ENCODE measurements at regions not wholly inside any gene's neighbourhood (a gene's known extent, or its start where the extent isn't known, plus 50 kb on each side); places are given as distances from the start of the nearest gene placed in this dataset.

DNA sequence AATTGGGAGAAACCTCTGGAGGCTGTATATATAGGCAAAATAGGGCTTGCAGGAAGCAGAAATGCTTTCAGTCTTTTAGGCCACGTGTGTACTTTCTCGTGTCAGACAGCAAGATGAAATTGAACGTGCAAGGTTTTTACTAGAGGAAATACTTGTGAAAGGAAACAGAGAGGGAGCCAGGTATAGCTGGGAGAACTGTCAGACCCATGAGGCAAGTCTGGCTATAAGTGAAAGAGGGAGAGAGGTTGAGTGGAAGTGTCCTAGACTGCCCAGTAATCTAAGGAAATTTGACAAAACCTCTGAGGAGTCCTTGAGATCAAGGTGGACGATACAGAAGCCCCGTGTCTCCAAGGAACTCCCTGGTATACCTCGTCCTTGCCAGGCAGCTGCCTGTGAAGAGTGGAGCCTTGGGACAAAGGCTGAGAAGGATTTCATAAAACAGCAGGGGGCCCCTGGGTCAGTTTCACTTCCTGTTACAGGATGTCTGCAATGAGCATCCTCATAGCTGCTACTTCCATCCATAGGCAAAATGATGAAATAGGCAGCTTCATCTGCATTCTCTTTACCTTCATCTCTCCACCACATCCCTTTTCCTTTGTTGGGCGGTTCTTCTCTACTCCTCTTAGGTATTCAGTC, 114.4 kb upstream of the MAP3K7 start:
- TF ChIP-seq, protein P1, sequence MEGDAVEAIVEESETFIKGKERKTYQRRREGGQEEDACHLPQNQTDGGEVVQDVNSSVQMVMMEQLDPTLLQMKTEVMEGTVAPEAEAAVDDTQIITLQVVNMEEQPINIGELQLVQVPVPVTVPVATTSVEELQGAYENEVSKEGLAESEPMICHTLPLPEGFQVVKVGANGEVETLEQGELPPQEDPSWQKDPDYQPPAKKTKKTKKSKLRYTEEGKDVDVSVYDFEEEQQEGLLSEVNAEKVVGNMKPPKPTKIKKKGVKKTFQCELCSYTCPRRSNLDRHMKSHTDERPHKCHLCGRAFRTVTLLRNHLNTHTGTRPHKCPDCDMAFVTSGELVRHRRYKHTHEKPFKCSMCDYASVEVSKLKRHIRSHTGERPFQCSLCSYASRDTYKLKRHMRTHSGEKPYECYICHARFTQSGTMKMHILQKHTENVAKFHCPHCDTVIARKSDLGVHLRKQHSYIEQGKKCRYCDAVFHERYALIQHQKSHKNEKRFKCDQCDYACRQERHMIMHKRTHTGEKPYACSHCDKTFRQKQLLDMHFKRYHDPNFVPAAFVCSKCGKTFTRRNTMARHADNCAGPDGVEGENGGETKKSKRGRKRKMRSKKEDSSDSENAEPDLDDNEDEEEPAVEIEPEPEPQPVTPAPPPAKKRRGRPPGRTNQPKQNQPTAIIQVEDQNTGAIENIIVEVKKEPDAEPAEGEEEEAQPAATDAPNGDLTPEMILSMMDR (IDR thresholded peaks at IDR 0.05) = no peak
- TF ChIP-seq POLR2A (IDR thresholded peaks at IDR 0.05) = no peak
- WGBS, 2 donors = 30 to 35% methylated on average over 7 of the region's 7 CpGs
- DNase-seq (no peak), ATAC-seq (no peak)
- Histone ChIP-seq H3K27ac (no peak overlapping the region), H3K9me3 (no peaks in the 10 kb centered on the region), H3K4me1 (no peaks in the 10 kb centered on the region), H3K4me3 (no peak overlapping the region), H3K36me3 (replicated peaks in 1 of 2; ENCODE audit: insufficient read depth in 1 of 2, low read depth in 2 of 2) (no peaks in the 10 kb centered on the region), H3K27me3 (no peaks in the 10 kb centered on the region)
- intact Hi-C loops (cut with DNase I) = no loop called here

DNA sequence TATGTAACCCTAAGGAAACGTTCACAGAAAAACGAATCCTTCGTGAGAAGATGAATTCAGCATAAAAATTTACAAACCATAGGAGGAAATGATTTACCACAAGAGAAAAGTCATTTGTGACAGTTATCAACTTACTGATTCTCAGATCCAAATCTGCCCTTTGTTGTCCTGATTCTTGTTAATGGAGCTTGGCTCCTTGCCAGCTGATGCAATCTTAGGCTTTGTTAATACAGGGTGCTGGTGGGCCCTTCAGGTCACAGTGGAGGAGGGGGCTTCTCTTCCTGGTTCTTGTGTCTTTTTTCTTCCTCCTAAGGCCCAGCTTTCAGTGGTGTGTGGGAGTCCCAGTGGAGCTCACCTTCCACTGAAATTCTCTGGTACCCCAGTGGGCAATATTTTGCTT, 108.4 kb upstream of the MAP3K7 start:
- no peak for ATAC-seq
- intact Hi-C loops (cut with DNase I) = no loop called here
- WGBS, 2 donors = 67 to 75% methylated on average over 3 of the region's 3 CpGs

DNA sequence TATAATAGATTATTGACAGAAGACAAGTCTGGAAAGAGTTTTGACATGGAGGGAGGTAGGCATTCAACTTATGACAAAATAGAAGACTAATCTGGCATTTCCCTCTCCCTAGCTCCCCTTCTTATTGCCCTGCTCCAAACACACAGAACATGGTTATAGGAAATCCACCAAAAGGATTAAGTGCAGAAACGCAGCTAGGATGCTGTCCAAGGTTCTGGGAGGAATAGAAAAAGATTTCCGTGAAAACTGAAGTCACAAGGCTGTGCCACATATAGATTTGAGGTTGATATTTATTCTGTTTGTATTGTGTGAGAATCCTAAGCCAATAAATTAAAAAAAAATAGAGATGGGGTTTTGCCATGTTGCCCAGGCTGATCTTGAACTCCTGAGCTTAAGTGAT, 107.9 kb upstream of the MAP3K7 start:
- TF ChIP-seq POLR2A (IDR thresholded peaks at IDR 0.05) = no peak
- TF ChIP-seq, protein P1 (IDR thresholded peaks at IDR 0.05) = no peak
- intact Hi-C loops (cut with DNase I) = no loop called here

More for the DNA sequence above, 108.4 kb upstream of the MAP3K7 start:
- Histone ChIP-seq H3K4me3 (no peak overlapping the region), H3K9me3 (peaks cover 0 to 6% (median 0%) of the 10 kb centered on the region in 3 donors), H3K27me3 (no peaks in the 10 kb centered on the region), H3K36me3 (replicated peaks in 1 of 2; ENCODE audit: insufficient read depth in 1 of 2, low read depth in 2 of 2) (no peaks in the 10 kb centered on the region), H3K4me1 (no peaks in the 10 kb centered on the region), H3K27ac (no peak overlapping the region)
- DNase-seq = peak in 1 of 4 donors; percentile 6
- TF ChIP-seq, protein P1 (IDR thresholded peaks at IDR 0.05) = no peak
- no peak for TF ChIP-seq POLR2A (IDR thresholded peaks at IDR 0.05)

DNA sequence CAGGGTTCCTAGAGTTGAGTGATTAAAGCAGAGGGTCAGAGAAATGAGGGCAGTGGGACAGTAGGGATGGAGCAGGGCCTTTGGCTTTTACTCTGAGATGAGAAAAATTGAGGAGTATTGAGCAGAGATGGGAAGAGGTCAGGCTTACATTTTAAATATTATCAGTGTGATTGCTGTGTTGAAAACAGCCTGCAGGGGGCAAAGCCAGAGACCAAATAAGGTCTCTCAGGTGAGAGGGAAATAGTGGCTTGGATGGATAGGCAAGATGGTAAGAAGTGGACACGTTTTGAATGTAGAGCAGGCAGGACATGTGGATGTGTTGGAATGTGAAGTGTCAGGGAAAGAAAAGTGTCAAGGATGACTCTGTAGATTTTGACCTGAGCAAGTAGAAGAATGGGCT, 105.0 kb upstream of the MAP3K7 start:
- intact Hi-C loops (cut with DNase I) = no loop called here
- Histone ChIP-seq H3K9me3 (peaks cover 0 to 6% (median 0%) of the 10 kb centered on the region in 3 donors), H3K27ac (no peak overlapping the region), H3K4me1 (no peaks in the 10 kb centered on the region), H3K4me3 (no peak overlapping the region), H3K36me3 (replicated peaks in 1 of 2; ENCODE audit: insufficient read depth in 1 of 2, low read depth in 2 of 2) (no peaks in the 10 kb centered on the region), H3K27me3 (no peaks in the 10 kb centered on the region)
- DNase-seq = no peak
- 26 to 31% methylated on average over 1 of the region's 1 CpG for WGBS, 2 donors
- TF ChIP-seq, protein P1 (IDR thresholded peaks at IDR 0.05) = peak in 1 of 7 experiments; percentile 7
- TF ChIP-seq POLR2A (IDR thresholded peaks at IDR 0.05) = no peak
- no peak for ATAC-seq

More for the DNA sequence above, 107.9 kb upstream of the MAP3K7 start:
- Histone ChIP-seq H3K27me3 (no peaks in the 10 kb centered on the region), H3K4me3 (no peak overlapping the region), H3K36me3 (replicated peaks in 1 of 2; ENCODE audit: insufficient read depth in 1 of 2, low read depth in 2 of 2) (no peaks in the 10 kb centered on the region), H3K4me1 (no peaks in the 10 kb centered on the region), H3K27ac (no peak overlapping the region), H3K9me3 (peaks cover 0 to 6% (median 0%) of the 10 kb centered on the region in 3 donors)
- DNase-seq = no peak
- WGBS, 2 donors = 41 to 55% methylated on average over 2 of the region's 2 CpGs
- no peak for ATAC-seq

DNA sequence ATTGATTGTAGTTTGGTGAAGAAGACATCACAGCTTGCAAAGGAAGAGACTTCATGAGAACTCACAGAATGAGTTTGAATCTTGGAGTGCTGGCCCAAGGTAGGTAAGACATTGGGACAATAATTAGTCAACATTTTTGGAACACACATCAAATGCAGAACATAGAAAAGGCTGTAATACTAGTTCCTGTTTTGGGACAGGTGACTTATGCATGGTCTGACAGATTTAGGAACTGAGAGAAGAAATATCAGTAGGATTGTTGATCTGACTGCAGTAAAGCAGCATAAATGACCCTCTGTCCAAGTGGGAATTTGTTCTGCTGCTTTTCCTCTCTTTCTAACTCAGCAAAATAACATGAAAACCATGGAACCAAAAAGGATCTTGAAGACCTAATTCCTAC, 102.3 kb upstream of the MAP3K7 start:
- ATAC-seq (no peak), DNase-seq (no peak)
- intact Hi-C loops (cut with DNase I) = no loop called here
- TF ChIP-seq, protein P1 (IDR thresholded peaks at IDR 0.05) = no peak
- TF ChIP-seq POLR2A (IDR thresholded peaks at IDR 0.05) = no peak
- H3K4me3 ChIP-seq = no peak overlapping the region
- no peak overlapping the region for H3K27ac ChIP-seq
- H3K4me1 ChIP-seq = no peaks in the 10 kb centered on the region
- no peaks in the 10 kb centered on the region for H3K36me3 ChIP-seq (replicated peaks in 1 of 2; ENCODE audit: insufficient read depth in 1 of 2, low read depth in 2 of 2)
- no peaks in the 10 kb centered on the region for H3K27me3 ChIP-seq
- H3K9me3 ChIP-seq = no peaks in the 10 kb centered on the region

Data from body of pancreas (tissue), 4 donors.